ENCODE measurements at regions not wholly inside any gene's neighbourhood (a gene's known extent, or its start where the extent isn't known, plus 50 kb on each side); places are given as distances from the start of the nearest gene placed in this dataset.

DNA sequence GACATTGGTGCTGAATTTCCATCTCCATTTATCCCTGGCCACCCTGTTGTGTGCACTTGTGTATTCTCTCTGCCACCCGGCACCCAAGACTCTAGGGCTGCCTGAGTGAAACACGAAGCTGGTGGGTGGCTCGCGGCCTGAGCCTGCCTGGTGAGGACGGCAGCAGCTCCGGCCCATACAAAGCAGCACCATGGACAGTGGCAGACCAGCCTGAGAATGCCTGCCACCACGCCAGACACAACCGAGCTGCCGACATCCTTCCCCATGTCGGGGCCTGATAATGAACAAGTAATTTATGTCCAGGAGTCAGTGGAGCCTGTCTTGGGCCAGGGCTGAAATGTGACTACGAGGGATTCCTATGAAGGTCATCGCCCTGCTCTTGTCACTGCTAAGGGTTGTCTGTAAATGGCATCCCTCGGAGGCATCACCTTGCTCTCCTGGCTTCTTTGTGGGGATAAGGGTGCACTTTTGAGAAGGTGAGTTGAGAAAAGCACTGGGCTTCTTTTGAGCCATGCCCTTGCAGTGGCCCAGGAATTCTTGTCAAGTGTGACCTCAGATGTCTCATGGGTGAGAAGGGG is 175.7 kb downstream of the MELK start:
- CTCF ChIA-PET = no interaction called here
- peak in 1 of 2 experiments; percentile 42 for DNase-seq
- no TSS peak for BruUV-seq (replicated peaks)

GRCh38 chr9:36749461-36749860 is 176.8 kb downstream of the MELK start:
- Histone ChIP-seq H3K36me3 (ENCODE audit: low read depth) (no peaks in the 10 kb centered on the region), H3K4me1 (replicated peaks; ENCODE audit: insufficient read depth) (no peaks in the 10 kb centered on the region), H2AFZ (no peak overlapping the region), H3K79me2 (ENCODE audit: low read depth) (no peaks in the 10 kb centered on the region), H3K4me3 (no peak overlapping the region), H3F3A (ENCODE audit: insufficient read depth, low read depth) (no peaks in the 10 kb centered on the region), H3K27me3 (ENCODE audit: insufficient read depth, low read depth) (peaks cover 67% of the 10 kb centered on the region), H3K9me3 (ENCODE audit: insufficient read depth, low read depth) (no peaks in the 10 kb centered on the region), H3K9me2 (ENCODE audit: insufficient read depth) (no peaks in the 10 kb centered on the region), H4K20me1 (ENCODE audit: insufficient read depth) (no peaks in the 10 kb centered on the region), H3K4me2 (no peak overlapping the region), H3K27ac (no peak overlapping the region)
- TF ChIP-seq EZH2 (IDR thresholded peaks at IDR 0.05; ENCODE audit: low read depth) = no peak
- TF ChIP-seq CTCF (conservative IDR thresholded peaks at IDR 0.05) = no peak
- no peak for DNase-seq
- intact Hi-C loops (cut with micrococcal nuclease; ENCODE audit: unreplicated experiment) = no loop called here
- ChIA-PET CTCF (no interaction called here), POLR2A (ENCODE audit: unreplicated experiment) (no interaction called here)
- no TSS peak for BruUV-seq (replicated peaks)

More for the DNA sequence above, 175.7 kb downstream of the MELK start:
- Histone ChIP-seq H3K4me3 (no peak overlapping the region), H3K4me1 (replicated peaks; ENCODE audit: insufficient read depth) (no peaks in the 10 kb centered on the region), H3K27me3 (ENCODE audit: insufficient read depth, low read depth) (peaks cover 68% of the 10 kb centered on the region), H3K9me2 (ENCODE audit: insufficient read depth) (no peaks in the 10 kb centered on the region), H3K36me3 (ENCODE audit: low read depth) (no peaks in the 10 kb centered on the region), H3F3A (ENCODE audit: insufficient read depth, low read depth) (no peaks in the 10 kb centered on the region), H3K27ac (no peak overlapping the region), H3K4me2 (no peak overlapping the region), H4K20me1 (ENCODE audit: insufficient read depth) (no peaks in the 10 kb centered on the region), H3K9me3 (ENCODE audit: insufficient read depth, low read depth) (no peaks in the 10 kb centered on the region), H3K79me2 (ENCODE audit: low read depth) (no peaks in the 10 kb centered on the region), H2AFZ (no peak overlapping the region)
- no peak for TF ChIP-seq EZH2 (IDR thresholded peaks at IDR 0.05; ENCODE audit: low read depth)
- POLR2A ChIA-PET (ENCODE audit: unreplicated experiment) = no interaction called here
- intact Hi-C loops (cut with micrococcal nuclease; ENCODE audit: unreplicated experiment) = no loop called here

GRCh38 chr9:36750630-36751029 is 177.9 kb downstream of the MELK start:
- CTCF ChIA-PET = no interaction called here

More at GRCh38 chr9:36750630-36751029, 177.9 kb downstream of the MELK start:
- Histone ChIP-seq H2AFZ (no peak overlapping the region), H3K79me2 (ENCODE audit: low read depth) (no peaks in the 10 kb centered on the region), H3K27me3 (ENCODE audit: insufficient read depth, low read depth) (peaks cover 65% of the 10 kb centered on the region), H3F3A (ENCODE audit: insufficient read depth, low read depth) (no peaks in the 10 kb centered on the region), H3K4me2 (no peak overlapping the region), H3K27ac (no peak overlapping the region), H4K20me1 (ENCODE audit: insufficient read depth) (no peaks in the 10 kb centered on the region), H3K36me3 (ENCODE audit: low read depth) (no peaks in the 10 kb centered on the region), H3K9me2 (ENCODE audit: insufficient read depth) (no peaks in the 10 kb centered on the region), H3K4me1 (replicated peaks; ENCODE audit: insufficient read depth) (no peaks in the 10 kb centered on the region), H3K9me3 (ENCODE audit: insufficient read depth, low read depth) (no peaks in the 10 kb centered on the region), H3K4me3 (no peak overlapping the region)
- DNase-seq = no peak
- BruUV-seq (replicated peaks) = no TSS peak
- intact Hi-C loops (cut with micrococcal nuclease; ENCODE audit: unreplicated experiment) = no loop called here
- POLR2A ChIA-PET (ENCODE audit: unreplicated experiment) = no interaction called here
- TF ChIP-seq EZH2 (IDR thresholded peaks at IDR 0.05; ENCODE audit: low read depth) (no peak), CTCF (conservative IDR thresholded peaks at IDR 0.05) (no peak)

Measured in PC-9 (cell line).